GM11168 (cell line): ENCODE measurements at regions not wholly inside any gene's neighbourhood (a gene's known extent, or its start where the extent isn't known, plus 50 kb on each side); places are given as distances from the start of the nearest gene placed in this dataset.
"Not testable (repeated sequence)": the region's sequence is repeated elsewhere in the genome, so short reads cannot be mapped to it uniquely, and the experiment has no call there.

Experiments
- in situ Hi-C: fragments of 300-500 bp; cut with MboI; formaldehyde crosslinking; loops from one replicate; pipeline ENCODE4 v1.12.0; 2022; ENCODE audit warnings: low sequenced_read_pairs; ENCODE audit not compliant: unreplicated experiment

- in situ Hi-C loops, result no loop called here
Measured at GRCh38 chr2:221943076-221943810, 355.6 kb downstream of the PAX3 start.

- in situ Hi-C loops, result no loop called here
Measured at GRCh38 chr2:221931251-221931991, 359.3 kb upstream of the EPHA4 start.

- in situ Hi-C loops, result no loop called here
Measured at GRCh38 chr2:221929259-221929658, 357.2 kb upstream of the EPHA4 start.

GRCh38 chr2:221926327-221926726 lies 354.2 kb upstream of the EPHA4 start:
- in situ Hi-C loops, result no loop called here

GRCh38 chr2:221924576-221924975 lies 352.5 kb upstream of the EPHA4 start:
- in situ Hi-C loops, result no loop called here

GRCh38 chr2:221915926-221916325 lies 343.8 kb upstream of the EPHA4 start:
- in situ Hi-C loops, result no loop called here

- in situ Hi-C loops, result no loop called here
Measured at GRCh38 chr2:221914334-221914880, 342.3 kb upstream of the EPHA4 start.

GRCh38 chr2:221911890-221912289 lies 339.8 kb upstream of the EPHA4 start:
- in situ Hi-C loops, result no loop called here

- in situ Hi-C loops, result no loop called here
Measured at GRCh38 chr2:221911321-221911720, 339.2 kb upstream of the EPHA4 start.

GRCh38 chr2:221908518-221908917 lies 336.4 kb upstream of the EPHA4 start:
- in situ Hi-C loops, result no loop called here

- in situ Hi-C loops, result no loop called here
Measured at GRCh38 chr2:221897718-221898117, 325.6 kb upstream of the EPHA4 start.

GRCh38 chr2:221896505-221897151 lies 324.5 kb upstream of the EPHA4 start:
- in situ Hi-C loops, result no loop called here

GRCh38 chr2:221895366-221896121 lies 323.4 kb upstream of the EPHA4 start:
- in situ Hi-C loops, result no loop called here

GRCh38 chr2:221893501-221893900 lies 321.4 kb upstream of the EPHA4 start:
- in situ Hi-C loops, result no loop called here

- in situ Hi-C loops, result not testable (repeated sequence)
Measured at GRCh38 chr2:221892006-221892405, 319.9 kb upstream of the EPHA4 start.

- in situ Hi-C loops, result no loop called here
Measured at GRCh38 chr2:221883976-221884375, 311.9 kb upstream of the EPHA4 start.

- in situ Hi-C loops, result no loop called here
Measured at GRCh38 chr2:221876016-221876415, 303.9 kb upstream of the EPHA4 start.

- in situ Hi-C loops, result no loop called here
Measured at GRCh38 chr2:221874444-221874843, 302.3 kb upstream of the EPHA4 start.

- in situ Hi-C loops, result no loop called here
Measured at GRCh38 chr2:221857719-221858118, 285.6 kb upstream of the EPHA4 start.

GRCh38 chr2:221853297-221853696 lies 281.2 kb upstream of the EPHA4 start:
- in situ Hi-C loops, result no loop called here
